Activated effector memory CD4-positive, alpha-beta T cell treated with anti-CD3 and anti-CD28 coated beads, Interleukin-2, amount 50 U/mL, for 16 hours (primary cell): ENCODE measurements at regions not wholly inside any gene's neighbourhood (a gene's known extent, or its start where the extent isn't known, plus 50 kb on each side); places are given as distances from the start of the nearest gene placed in this dataset.

Experiments
- DNase-seq: peaks from one replicate; pipeline ENCODE4 v3.0.0-alpha.2; 2020

DNA sequence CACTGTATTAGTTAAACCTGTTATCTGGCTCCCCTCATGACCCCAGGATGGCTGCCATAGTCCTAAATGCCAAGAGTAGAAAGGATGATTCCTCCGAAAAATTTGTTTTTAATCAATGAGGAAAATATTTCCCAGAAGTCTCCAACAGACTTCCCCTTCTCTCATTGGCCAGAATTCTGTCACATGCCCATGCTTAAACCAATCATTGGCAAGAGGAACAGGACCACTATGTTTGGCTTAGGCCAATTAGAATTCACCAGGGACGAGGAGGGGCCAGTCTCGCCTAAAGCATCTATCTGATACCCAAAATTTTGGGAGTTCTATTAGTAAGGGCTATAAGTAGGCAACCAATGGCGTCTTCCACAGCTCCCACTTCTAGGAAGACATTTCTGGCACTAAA is 71.2 kb upstream of the IL6 start:
- no peak for DNase-seq

DNA sequence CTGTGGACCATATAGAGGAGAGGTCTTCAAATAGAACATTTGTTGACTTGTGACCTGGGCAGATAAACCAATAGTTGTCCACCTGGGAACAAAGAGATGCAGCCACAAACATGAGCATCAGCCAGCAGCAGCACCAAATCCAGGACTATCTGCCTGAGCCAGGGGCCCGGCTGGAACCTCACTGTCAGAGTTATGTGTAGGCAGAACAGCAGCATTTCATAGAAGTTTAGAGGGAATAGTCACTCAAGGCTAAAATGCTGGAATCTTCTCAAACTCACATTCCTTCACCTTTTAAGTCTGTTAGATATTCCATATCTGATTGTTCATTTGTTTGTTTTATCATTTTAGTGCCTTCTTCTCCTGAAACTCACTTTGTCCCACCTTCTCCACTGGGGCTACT is 72.2 kb upstream of the IL6 start:
- no peak for DNase-seq

DNA sequence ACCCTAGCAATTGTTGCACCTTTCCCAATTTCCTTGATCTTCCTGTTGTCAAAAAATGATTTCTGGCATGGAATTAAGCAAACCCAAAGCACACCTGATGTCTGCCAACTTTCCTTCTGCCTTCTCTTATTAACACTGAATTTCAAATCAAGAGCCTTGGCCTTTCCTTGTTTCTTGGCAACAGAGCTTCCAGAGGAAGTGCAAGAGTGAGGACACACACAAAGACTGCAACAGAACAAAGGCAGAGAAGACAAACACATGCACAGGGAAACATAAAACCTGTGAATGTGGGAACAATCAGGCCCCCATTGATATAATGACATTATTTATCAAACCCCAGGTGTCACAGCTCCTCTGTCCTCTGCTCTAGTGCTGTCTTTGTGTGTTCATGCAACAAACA is 73.0 kb upstream of the IL6 start:
- DNase-seq, result no peak

DNA sequence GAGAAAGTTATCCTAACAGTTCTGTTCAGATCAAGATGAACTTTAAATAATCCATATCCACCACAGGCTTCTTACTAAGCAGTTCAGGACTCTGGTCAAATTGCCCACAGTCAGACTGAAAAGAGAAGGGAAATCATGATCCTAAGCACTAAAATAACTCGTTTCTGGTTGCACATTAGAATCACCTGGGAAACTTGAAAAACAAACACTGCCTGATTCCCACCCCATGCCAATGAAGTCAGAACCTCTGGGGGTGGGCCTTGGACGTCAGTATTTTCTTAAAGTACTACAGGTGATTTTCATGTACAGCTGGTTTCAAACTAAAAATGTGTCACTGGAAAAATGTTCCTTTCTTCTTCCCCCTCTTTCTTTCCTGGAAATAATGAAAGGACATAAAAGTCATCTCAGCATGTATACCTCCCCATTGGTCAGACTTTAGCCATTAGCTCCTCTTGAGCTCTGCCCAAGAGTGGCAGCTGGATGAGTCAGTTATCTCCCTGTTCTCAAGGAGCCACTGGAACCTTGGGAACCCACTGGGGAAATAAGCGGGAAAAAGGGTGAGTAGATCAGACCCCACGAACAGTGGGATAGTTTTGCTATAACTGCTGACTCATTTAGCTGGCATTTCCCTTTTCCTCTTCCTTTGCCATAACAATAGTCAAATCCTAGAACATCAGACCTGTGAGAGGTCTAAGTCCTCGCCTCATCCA is 75.3 kb upstream of the IL6 start:
- DNase-seq, result no peak

DNA sequence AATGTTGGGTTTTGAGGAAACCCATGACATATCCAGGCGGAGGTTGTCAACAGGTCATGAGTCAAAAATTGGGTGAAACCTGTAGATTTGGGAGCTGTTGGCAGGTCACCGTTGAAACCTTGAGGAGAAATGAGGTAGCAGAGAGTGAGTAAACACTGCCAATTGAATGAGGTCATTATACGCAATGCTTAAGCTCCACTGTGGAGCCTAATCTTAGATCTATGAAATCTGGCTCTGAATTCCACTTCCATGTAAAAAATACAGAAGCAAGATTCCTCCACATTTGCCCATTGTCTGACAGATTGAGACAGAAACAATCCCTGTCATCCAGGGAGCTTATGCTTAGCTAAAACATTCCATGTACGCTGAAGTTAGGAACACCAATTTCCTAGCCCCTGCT is 76.0 kb upstream of the IL6 start:
- DNase-seq, result no peak

DNA sequence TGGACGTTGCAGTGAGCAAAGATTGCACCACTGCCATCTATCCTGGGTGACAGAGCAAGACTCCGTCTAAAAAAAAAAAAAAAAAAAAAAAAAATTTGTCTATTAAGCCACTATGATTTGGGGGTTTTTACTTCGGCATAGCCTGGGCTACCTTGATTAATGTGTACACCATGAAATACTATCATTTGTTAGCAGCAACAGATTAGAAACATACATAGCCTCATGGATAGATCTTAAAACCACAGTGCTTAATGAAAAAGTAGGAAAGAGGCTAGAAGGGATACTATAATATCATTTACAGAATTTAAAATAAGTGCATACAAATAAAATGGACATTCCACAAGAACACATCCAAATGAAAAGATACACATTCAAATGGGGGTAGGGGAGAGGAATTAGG is 77.3 kb upstream of the IL6 start:
- DNase-seq, result no peak

DNA sequence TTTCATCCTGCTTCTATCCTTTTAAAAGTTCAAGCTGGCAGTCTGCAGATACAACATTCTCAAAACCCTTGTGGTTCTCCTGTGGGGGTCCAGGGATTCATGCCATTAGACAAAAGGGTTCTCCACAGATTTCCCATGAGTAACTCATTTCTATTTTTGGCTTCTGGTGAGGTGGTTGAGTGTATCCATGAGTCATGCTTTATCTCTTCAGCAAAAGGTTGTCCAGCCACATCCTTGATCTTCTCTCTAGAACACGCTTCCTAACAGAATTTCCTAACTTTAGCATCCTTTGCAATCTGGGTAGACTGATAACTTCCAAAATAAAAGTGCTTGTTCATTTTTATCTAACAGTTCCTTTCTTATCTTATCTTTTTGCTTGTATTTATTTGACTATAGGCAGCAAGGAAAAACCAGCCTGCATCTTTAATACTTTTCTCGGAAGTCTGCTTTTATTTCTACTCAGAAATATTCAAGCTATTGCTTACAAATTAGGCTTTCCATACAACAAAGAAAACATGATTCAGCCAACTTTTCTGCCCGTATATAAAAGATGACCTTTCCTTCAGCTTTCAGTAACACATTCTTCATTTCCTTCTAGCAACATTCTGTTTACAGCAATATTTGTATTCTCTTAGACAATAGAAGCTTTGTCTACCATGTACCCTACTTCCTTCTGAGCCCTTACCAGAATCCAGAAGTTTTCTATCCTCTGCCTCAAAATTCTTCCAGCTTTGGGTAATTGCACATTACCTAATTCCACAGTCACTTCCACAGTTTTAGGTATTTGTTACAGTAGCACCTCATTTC is 79.3 kb upstream of the IL6 start:
- DNase-seq, result no peak

DNA sequence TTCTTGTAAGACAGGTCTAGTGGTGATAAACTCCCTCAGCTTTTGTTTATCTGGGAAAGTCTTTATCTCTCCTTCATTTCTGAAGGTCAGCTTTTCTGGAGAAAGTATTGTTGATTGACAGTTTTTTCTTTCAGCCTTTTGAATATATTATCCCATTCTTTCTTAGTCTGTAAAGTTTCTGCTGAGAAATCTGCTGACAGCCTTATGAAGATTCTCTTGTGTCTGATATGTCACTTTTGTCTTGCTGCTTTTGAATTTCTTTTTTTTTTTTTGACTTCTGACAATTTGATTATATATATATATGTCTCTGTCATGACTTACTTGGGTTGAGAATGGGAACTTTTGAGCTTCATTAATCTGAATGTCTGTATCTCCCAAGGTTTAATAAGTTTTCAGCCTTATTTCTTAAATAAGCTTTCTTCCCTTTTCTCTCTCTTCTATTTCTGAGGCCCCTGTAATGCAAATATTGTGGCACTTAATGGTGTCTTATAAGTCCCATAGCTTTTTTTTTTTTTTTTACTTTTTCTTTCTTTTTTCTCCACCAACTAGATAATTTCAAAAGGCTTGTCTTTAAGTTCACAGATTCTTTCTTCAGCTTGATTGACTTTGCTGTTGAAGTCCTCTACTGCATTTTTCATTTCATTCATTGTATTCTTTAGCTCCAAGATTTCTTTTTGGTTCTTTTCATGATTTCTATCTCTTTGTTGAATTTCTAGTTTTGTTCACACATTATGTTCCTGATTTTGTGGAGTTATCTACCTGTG is 81.4 kb upstream of the IL6 start:
- DNase-seq, result no peak

DNA sequence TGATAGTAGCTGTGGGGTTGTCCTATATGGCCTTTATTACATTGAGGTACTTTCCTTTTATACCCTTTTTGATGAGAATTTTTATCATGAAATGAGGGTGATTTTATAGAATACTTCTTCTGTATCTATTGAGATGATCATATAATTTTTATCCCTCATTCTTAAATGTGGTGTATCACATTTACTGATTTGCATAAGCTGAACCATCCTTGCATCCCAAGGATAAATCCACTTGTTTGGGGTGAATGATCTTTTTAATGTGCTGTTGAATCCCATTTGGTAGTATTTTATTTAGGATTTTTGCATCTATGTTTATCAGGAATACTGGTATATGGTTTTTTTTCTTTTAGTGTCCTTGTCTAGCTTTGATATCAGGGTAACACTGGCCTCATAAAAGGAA is 84.5 kb upstream of the IL6 start:
- no peak for DNase-seq

DNA sequence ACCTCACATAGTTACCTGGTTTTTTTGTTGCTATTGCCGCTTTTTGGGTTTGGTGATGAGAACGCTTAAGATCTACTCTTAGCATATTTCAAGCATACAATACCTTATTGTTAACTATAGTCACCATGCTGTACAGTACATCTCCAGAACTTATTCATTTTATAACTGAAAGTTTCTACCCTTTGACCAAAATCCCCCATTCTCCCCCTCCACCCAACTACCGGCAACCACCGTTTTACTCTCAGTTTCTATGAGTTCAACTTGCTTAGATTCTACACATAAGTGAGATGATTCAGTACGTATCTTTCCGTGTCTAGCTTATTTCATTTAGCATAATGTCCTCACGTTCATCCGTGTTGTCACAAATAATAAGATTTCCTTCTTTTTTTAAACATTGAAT is 86.7 kb upstream of the IL6 start:
- DNase-seq, result peak; percentile 70

DNA sequence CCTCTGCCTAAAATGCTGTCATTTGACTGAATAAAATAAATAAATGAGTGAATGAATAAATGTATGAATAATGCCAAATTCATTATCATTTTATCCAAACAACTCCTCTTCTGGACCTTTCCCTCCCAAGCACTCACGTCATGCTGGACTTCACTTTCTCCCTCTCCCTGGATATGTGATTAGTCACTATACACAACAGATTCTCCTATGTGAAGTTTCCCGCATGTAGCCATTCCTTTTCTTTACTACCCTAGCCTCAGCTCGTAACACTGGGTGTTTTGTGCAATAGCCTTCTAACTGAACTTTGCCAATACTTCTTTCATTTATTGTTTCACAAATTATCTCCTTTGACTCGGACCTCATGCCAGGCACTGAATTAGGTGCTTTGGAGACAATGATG is 87.6 kb upstream of the IL6 start:
- DNase-seq, result no peak

DNA sequence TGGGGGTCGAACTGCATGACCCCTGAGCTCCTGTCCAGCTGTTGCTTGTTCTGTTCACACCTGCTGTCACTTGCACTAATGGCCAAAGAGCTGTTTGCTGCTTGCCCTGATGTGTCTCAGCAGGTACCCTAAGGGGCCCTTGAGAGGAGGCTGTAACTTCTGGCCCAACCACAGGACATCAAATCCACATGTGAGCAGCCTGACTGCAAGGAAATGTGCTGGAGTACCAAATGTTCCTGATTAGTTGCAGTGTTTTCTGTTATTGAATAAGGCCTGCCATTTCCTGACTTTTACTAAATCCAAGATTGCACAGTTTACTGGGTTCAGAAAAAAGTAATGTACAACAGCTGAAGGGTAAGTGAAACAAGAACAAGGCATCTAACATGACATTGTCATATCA is 91.7 kb upstream of the IL6 start:
- no peak for DNase-seq

DNA sequence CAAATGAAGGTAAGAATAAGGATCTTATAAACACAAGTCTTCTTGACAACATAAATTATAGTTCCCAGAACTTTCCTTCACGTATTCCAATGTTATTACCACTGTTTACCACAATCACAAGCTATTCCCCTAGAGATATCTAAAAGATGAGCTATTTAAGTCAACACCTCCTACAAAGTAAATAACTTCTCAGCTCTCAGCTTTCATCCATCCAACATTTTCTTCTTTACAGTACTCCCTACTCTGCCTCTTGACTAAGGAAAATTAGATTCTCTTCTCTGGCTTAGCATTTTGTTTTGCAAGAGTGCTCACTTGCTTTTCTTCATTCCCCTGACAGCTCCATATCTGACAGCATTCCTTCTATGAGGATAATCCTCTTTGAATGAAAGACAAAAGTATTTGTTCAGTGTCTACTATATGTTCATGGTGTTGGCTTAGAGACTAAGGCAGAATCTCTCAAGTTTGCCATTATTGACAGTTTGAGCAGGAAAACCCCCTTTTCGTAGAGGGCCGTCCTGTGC is 93.0 kb upstream of the IL6 start:
- no peak for DNase-seq

DNA sequence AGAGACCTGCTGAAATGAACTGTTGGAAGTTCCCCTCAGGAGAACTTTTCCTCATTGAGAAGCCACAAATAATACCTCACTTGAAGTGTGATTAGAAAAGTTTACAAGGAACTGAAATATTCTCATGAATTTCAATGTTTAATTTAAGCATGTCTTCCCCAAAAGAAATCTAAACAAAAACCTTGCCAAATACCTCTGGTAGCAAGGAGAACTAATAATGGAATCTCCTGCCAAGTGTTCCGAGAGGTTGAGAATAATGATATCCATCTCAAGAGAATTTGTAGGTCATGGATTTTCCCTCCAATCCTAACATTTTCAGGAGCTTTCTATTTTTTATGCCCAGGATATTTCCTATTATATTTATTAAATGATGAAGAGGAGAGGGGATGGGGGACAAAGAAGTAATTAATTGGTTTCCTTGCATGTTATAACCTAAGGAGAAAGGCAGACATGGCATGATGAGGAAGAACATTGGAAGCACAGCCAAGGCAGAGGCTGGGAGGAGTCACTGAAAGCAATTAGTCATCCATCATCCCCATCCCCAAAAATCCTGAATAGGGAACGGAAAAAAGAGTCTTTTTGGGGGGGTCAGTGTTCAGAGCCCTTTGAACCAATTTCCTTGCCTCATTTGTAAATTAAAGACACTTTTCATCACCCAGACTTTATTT is 93.6 kb upstream of the IL6 start:
- no peak for DNase-seq

DNA sequence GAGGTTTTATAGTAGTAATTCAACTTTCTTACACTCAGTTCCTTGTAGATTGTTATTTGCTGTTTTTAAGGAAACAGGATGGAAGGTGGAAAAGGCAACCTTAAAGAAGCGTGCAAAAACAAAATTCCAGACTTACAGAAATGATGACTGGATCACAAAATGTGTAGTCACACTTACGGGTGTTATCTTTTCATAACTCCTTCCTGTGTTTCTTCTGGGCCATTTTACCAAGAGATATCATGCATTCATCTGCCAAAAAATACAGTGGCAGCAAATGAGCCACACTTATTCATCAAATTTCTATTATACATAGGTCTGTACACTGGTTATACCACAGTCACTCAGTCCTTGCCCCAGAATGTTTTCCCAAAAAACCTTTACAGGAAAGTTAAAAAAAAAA is 94.3 kb upstream of the IL6 start:
- DNase-seq, result no peak

DNA sequence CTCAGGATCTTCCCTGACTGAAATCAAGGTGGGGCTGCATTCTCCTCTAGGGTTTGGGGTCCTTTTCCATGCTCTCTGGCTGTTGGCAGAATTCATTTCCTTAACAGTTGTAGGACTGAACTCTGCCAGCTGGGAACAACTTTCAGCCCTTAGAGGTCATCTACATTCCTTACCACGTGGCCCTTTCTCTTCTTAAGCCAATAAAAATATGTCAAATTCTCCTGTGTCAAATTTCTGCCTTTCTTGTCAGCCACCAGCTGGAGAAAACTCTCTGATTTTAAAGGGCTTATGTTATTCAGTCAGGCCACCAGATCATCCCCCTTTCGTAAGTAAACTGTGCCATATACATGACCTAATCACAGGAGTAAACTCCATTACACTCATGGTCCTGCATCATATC is 95.3 kb upstream of the IL6 start:
- DNase-seq, result no peak

DNA sequence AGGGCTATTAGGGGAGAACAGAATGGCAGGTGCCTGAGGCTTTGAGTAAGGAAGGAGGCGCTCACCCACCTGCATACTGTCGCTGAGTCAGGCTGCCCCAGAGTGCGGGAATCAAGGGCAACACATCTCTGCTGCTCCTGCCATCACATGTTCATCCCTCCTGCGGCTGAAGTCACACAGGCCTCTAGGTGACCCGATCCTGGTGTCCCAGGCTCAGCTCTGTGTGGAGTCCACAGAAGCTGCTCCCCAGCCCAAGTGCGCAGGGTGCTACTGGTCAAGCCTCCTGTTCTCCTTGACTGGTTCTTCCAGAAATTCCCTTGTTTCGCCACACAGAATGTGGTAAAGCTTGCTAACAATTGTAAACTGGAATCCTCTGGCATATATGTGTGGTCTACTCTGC is 96.9 kb upstream of the IL6 start:
- DNase-seq, result no peak

DNA sequence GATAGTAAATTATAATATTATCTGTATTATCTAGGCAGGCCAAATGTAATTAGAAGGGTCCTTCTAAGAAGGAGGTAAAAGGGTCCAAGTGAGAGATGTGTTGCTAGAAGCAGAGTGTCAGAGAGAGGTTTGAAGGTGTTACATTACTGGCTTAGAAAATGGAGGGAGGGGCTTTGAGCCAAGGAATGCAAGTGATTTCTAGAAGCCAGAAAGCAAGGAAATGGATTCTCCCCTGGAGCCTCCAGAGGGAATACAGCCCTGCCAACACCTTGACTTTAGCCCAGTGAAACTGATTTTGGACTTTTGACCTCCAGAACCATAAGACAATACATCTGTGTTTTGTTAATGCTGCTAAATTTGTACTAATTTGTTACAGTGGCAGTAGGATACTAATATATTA is 97.9 kb upstream of the IL6 start:
- no peak for DNase-seq

DNA sequence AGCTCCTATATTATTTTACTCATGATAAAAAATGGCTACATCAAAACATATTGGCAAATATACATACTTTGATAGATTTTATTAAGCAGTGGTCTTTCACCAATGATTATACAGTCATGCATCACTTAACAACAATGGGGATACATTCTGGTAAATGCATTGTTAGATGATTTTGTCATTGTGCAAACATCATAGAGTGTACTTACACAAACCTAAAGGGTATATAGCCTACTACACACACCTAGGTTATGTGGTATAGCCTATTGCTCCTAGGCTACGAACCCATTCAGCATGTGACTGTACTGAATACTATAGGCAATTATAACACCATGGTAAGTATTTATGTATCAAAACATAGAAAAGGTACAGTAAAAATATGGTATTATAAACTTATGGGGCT is 98.9 kb upstream of the IL6 start:
- no peak for DNase-seq

DNA sequence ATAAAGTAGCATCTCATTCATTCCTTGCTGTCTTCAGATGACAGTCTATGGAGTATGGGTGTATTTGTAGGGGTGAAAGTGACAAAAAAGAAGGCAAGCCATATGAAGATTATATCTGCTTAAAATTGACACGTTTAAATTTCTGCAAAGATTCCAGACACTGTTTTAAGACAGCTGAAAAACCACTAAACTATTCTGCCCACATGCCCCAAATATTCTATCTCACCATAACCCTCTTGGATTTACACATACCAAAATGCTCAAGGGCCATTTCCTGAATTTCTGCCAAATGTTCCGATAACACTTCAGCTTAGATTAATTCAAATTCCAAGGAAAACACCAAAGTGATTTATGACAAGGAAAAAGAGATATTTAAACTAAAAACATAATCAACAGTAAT is 99.9 kb upstream of the IL6 start:
- no peak for DNase-seq

DNA sequence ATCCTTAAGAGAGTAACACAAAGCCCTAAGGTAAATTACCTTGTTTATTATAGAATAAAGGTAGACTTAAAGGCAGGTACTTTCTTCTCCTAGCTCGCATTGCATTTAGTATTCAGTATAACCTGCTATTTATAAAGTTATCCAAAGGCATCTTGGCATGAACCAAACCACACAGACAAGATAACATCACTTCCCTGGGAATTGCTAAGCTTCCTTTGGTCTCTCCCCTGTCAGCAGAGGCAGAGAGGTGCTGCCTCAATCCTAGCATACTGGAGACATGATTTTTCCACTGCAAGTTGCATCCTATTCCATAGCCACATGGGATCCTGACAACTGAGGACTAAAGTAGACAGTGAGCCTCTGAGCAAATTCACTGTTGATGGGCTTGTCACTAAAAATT is 101.7 kb upstream of the IL6 start:
- no peak for DNase-seq

DNA sequence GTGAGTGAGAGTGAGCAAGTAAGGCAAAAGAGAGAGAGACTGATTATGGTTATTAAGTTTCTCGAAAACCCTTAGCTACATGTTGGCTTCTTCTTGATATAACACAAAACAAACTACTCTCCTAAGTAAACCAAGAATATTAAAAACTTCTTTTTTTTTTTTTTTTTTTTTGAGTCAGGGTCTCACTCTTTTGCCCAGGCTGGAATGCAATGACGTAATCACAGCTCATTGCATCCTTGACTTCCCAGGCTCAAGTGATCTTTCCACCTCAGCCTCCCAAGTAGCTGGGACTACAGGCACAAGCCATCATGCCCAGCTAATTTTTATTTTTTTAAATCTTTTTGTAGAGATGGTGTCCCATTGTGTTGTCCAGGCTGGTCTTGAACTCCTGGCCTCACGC is 102.2 kb upstream of the IL6 start:
- DNase-seq, result no peak

DNA sequence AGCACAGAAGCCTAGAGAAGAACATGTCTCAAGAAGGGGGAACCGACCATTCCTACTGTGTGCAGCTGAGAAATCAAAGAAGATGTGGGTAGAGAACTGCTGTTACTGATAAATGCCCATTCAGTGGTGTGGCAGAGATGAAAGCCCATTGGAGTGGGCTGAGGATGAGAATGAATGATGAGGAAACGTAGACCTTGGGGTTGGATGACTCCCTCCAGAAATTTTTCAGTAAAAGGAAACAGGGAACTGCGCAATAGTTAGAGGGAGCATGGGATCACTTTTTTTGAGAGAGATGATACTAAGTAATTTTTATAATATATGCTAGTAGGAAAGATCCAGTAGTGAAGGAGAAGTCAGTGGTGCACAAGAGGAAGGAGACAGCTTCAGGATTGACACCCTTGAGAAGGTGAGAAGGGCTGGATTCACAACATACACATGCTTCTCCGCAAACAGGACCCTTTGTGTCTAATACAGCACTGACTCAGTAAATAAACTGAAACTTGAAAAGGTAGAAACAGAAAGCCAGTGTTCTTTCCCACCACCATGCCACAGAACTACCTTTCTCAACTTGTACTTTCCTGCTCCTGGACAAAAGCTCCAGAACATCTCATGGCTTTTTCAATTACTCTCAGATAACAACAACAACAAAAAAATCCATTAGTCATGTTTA is 104.7 kb upstream of the IL6 start:
- no peak for DNase-seq
